ENCODE measurements at regions not wholly inside any gene's neighbourhood (a gene's known extent, or its start where the extent isn't known, plus 50 kb on each side); places are given as distances from the start of the nearest gene placed in this dataset.

DNA sequence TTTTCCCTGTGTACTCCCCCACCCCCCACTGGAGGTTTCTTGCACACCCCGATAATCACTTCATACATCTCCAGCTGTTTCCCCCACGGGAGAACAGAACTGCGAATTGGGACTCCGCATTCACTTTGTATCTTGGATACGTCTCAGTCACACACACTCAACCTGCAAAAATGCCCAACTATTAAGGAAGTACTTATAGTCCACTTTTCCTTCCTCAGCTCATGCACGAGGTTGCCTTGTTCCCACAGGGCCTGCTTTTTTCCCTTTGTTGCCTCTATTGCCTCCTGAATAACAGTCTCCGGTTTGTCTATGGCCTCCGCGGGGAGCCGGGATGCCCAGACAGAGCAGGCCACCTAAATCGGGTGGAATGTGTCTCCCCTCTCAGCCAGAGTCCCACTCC, 282.3 kb downstream of the PYDC2 start:
- DNase-seq = no peak

DNA sequence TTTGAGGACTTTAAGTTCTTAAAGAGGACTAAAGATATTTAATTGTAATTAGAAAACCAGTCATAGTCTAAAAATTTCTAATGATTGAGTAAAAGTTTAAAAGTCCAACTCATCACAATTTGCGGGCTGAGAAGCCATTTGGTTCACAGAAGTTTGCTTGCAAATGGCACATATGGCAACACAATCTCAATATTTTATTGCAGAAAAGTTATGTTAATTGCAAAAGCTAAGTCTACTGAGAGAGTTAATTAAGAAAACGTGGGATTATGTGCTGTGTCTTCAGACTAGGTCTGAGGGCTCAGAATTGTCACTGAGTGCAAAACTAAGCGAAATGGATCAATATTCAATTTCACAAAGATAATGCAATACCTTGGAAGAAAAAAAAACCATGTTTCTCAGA, 289.7 kb downstream of the PYDC2 start:
- no peak for DNase-seq

DNA sequence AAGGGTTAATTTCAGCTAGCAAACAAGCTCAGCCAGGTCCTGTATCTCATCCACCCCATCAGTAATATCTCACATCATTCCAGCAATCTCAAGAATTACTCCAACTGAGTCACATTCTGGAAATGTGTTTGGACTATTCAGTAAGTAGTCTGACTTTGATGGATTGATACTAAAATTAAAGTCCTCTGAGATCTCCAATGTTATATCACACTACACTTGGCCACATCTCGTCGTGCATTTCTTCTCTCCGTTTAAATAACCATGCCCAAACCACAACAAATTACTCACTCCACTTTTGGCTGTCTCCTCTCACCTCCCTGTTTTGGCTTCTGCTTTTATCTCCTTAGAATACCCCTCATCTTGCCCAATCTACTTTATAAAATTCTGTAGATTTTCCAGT, 292.2 kb downstream of the PYDC2 start:
- no peak for DNase-seq

DNA sequence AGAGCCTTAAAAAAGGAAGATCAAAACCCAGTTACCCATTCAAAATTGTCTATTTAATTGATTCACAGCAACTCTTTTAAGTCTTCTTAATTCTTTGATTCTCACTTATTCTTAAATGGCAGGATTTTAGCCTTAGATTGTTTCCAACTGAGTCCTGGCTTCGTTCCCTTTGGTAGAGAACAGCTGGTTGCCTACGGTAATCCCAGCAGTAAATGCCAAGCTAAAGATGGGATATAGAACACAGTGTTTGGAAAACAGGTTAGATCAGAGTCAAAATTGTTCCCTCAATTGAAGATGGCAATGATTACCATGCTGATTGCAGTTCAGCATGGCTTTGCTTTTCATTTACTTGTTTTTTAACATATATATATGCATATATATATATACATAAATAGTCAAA, 300.9 kb downstream of the PYDC2 start:
- DNase-seq = no peak

DNA sequence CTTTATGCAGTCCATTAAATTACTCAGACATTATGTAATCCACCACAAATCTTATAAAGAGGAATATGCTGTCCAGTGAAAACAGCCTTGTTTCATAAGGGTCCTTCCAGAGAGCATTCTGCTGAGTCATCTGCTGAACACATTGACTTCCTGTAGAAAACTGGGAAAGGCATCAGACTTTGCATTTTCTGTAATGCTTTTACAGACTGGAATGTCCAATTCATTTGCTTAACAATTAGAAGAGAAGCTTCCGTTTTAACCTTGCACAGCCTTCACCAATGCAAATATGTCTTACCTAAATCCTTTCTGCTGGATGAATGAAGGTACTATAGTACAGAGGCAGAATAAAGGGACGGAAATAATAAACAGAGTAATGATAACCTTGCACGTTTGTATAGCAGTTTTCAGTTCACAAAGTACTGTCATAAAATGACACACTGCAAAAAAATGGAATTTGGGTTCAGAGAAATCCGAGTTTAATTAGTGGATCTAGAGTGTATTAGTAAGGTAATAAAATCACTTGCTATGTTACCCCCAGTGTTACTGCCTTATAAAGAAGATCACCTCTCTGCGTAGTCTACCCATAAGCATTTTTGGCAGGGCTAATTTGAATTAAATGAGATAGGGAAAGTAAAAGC, 301.5 kb downstream of the PYDC2 start:
- no peak for DNase-seq

DNA sequence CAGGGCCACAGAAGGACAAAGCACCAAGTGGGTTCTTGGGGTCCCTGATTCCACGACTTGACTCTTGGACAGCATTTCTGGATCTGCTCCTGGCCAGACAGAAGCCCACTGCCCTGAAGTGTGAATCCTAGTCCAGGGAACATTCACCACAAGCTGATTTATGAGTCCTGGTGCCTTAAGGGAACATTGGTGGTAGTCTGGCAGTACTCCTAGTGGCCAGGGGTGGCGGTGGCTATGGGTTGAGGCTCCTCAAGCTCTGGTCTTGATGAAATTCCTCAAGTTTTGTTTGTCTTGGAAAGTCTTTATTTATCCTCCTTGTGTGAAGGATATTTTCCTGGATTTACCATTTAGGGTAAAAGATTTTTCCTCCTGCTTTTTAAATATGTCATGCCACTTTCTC, 307.5 kb downstream of the PYDC2 start:
- DNase-seq = no peak

DNA sequence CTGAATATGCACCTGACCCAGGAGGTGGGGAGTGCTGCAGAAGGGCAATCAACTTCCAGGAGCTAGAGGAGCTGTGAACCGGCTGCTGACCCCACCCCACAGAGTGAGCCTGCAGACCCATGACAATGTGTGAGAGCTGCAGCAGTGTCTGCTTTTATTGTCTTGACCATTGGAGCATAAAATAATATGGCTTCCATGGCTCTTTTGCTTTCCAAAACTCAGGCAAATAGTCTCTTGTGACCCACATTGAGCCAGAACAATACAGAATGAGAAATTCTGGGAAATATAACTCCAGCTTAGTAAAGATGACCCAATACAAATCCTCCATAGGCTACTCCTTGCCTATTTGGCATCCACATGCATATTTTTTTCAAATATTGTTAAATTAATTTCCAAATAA, 309.6 kb downstream of the PYDC2 start:
- no peak for DNase-seq

DNA sequence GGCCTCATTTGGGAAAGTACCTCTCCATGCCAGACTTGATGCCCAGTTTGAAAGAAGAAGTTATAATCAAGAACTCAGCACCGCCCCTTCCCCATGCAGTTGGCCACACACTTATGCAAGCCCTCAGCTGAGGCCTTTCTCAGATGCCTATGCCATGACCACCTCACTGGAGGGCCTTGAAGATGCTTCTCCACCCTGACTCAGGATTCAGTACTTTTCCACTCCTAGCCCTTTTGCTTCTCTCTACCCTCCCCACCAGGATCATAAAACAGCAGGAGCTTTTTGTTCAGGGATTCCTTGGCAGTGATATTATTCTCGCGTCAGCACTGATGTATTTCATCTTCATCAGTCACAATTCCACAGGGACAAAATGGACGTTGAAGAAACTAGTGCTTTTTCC, 313.5 kb downstream of the PYDC2 start:
- DNase-seq = no peak

DNA sequence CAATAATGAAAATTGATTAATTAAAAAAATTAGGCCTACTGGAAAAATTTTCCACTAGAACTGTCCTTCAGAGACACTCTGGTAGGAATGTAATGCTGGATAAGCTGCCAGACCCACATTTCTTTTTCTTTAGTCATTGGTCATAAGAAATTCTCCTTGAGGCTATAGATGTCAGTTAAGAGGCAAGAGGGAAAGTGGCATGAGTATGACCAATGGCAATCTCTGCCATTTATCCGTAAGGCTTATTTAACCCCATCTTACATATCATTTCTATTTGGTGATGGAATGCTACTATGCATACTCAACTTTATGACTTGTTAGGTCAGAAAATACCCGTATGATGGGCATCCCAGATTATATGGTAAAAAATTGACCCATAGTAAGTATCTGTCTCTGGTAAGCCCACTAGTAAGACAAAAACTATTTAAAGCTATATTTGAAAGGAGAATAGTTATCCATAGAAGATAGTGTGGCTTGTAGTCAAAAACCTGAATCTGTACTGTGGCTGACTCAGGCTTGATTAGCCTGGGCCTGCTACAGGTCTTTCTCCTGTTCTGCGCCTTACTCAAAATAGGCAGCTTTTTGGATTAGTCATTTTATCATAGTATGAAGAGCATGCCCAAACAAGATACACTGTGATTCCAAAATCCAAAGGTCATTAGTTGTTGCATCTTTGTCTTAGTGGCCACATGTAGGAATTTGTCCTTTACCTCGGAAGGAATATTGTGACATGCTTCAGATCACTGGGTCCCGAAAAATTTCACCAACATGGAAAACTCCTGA, 314.7 kb downstream of the PYDC2 start:
- no peak for DNase-seq

DNA sequence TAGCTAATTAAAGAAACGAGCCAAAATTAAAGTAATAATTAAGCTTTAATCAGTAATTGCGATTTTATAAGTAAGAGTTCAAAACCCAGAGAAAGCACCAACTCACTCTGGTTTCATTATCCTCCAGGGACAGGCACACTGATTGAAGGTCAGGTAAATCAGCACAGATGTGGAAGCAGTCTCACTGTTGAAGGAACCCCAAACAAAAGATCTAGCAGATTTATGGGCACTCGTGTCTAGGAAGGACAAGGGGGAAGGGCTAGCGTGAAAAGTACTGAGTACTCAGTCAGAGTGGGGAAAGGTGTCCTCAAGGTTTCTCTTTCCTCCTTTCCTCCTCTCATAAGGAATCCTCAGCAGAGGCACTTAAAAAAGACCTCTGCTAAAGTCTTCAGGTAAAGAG, 320.1 kb downstream of the PYDC2 start:
- no peak for DNase-seq

DNA sequence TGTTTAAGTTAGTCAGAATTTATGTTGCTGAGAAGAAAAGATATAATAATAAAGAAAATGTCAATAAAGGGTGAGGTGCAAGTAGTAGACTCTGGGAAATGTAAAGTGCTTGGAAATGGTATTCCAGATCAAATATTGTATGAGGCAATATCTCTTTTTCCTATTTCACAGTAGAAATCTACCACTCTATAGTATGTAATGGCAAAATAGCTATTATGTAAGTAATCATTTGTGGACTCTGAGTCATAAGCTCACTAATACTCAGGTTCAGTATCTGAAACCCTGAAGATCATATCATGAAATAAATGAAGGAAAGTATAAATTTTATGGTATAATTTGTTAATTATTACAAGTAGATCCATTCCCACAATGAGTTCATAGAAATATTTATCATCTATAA, 322.1 kb downstream of the PYDC2 start:
- no peak for DNase-seq

DNA sequence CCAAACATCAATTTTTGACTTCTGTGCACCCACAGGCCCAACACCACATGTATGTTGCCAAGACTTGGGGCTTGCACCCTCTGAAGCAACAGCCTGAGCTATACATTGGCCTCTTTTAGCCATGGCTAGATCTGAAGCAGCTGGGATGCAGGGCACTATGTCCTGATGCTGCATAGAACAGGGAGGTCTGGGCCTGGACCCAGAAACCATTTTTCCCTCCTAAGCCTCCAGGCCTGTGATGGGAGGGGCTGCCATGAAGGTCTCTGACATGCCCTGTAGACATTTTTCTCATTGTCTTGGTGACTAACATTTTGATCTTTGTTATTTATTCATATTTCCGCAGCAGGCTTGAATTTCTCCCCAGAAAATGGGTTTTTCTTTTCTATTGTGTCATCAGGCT, 330.0 kb downstream of the PYDC2 start:
- DNase-seq = no peak

DNA sequence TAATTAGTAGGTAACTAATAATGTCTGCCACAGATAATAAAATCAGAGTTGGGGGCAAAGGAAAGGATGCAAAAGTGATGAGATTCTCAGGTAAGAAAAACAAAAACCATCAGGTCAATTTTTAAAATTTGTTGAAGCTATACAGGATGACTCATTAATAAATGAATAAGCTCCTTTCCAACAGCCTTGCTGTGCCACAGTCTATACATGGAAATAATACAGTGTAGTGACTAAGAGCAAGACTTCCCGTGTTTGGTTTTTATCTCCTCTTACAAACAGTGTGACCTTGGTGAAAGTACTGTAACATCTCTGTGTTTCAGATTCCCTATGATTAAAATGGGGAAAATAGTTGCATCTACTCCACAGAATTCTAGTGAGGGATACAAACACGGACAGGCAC, 331.6 kb downstream of the PYDC2 start:
- DNase-seq = no peak

DNA sequence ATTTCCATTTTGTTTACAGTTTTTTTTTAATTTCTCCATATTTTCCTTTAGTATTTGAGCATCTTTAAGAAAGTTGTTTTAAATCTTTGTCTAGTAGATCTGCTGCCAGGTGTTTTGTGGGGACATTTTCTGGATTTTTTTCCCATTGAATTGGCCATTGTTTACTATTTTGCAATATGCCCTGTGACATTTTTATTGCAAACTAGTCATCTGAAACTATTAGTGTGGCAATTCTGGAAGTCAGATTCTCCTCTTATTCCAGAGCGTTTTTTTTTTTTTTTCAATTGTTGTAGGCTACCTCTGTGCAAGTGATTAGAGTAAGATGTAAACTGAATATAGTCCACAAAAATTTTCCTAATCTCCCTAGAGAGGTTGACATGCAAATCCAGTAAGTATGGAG, 334.2 kb downstream of the PYDC2 start:
- DNase-seq = no peak

DNA sequence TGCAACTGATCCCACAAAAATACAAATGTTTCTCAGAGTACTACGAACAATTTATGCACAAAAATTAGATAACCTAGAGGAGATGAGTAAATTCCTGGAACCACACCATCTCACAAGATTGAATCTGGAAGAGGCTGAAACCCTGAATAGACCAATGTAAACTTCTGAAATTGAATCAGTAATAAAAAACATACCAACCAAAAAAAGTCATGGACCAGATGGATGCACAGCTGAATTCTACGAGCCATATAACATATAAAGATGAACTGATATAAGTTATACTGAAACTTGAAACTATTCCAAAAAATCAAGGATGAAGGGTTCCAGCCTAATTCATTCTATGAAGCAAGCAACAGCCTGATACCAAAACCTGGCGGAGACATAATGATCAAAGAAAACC, 336.3 kb downstream of the PYDC2 start:
- DNase-seq = no peak

DNA sequence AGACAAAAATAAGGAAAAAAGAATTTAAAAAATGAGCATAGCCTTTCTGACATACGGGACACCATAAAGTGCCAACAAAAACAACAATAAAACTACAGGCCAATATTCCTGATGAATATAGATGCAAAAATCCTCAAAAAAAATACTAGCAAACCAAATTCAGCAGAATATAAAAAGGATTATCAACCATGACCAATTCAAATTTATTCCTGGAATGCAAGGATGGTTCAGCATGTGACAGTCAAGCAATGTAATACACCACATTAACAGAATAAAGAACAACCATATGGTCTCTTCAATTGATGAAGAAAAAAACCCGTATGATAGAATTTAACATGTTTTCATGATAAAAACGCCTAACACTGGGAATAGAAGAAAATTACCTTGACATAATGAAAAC, 341.7 kb downstream of the PYDC2 start:
- no peak for DNase-seq

DNA sequence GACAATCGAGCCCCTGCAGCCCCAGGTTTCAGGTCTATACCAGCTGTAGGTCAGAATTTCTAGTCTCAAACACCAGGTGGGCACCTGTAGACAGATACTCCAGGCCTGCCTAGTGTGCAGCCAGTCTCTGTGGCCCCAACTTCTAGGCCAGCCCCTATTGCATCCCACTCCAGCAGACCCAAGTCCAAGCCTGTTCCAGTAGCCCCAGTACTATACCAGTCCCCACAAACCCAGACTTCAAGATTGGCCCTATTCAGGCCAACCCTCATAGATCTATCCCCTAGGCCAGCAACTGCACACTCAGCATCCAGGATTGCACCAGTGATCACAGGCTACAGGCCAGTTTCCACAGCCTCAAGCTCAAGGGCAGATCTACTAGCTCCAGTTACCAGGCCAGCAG, 344.0 kb downstream of the PYDC2 start:
- no peak for DNase-seq

DNA sequence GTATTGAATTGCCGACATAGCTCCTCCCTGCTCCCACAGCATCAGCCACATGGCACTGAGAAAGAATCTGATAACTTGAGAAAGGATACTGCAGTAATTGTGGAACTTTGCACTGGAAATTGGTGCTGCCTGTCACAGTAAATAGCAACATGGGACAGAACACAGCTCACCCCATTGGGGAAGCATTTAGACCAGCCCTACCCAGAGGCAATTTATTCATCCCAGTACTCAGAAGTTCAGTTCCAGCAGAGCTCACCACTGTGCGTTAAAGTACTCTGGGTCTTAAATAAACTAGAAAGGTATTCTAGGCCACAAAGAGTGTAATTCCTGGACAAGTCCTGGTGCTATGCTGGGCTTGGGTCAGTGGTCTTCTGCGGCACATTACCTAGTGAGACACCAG, 347.1 kb downstream of the PYDC2 start:
- no peak for DNase-seq

DNA sequence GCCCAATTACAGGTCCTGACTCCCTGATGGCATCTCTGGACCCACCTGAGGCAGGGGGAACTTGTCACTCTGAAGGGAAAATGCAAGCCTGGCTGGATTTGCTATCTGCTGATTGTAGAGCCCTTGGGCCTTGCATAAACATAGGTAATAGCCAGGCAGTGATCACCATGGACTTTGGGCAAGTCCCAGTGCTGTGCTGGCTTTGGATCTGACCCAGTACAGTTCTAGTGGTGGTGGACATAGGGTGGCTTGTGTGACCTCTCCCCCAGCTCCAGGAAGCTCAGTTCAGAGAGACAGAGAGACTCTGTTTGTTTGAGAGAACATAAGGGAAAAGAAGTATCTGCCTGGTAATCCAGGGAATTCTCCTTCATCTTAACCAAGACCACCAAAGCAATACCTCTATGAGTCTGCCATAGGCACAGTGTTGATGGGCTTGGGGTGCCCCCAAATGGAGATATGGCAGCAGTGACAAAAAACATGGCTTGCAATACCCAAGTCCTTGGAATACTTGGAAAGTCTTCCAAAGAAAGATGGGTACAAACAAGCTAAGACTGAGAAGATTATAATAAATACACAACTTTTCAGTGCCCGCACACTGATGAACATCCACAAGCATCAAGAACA, 348.5 kb downstream of the PYDC2 start:
- no peak for DNase-seq

DNA sequence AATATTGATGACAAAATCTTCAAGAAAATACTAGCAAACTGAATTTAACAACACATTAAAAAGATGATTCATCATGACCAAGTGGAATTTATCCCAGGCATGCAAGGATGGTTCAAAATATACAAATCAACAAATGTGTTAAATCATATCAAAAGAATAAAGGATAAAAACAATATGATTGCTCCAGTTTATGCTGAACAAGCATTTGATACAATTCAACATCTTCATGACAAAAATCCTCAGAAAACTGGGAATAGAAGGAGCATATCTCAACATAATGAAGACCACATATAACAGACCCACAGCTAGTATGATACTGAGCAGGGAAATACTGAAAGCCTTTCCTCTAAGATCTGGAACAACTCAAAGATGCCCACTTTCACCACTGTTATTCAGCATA, 352.3 kb downstream of the PYDC2 start:
- no peak for DNase-seq

DNA sequence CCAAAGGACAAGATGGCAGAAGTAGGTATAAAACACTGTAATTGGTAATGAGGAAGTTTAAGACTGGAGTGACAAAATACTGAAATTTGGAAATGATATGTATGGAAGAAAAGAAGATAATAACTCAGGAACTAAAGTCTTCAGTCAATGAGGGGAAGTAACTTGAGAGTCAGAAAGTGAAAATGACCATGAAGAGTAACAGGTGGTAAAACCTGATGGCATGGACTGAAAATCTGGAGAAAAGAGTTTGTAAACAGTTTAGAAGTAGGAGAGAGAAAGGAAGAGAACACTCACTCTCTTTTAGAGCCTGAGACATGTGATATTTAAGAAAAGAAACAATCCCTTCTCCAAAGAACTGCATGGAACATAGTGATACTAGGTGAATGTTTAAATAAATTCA, 387.9 kb downstream of the PYDC2 start:
- no peak for DNase-seq

DNA sequence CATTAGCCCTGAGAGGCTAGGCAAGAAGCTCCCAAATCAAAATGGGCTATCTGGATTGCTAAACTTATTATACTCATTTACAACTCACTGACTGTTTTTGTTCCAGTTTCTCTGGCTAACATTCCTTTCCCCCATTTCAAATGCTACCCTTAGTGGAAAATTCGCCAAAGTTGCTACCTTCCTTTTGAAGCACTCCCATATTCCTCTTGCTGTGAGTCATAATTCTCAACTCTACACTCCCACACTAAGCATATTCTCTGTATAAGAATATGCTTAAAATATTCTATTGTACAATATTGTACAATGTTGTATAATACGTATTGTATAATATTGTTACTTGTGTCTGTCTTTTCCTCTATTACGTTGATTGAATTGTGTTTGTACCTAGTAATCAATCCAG, 398.6 kb downstream of the PYDC2 start:
- DNase-seq = no peak

DNA sequence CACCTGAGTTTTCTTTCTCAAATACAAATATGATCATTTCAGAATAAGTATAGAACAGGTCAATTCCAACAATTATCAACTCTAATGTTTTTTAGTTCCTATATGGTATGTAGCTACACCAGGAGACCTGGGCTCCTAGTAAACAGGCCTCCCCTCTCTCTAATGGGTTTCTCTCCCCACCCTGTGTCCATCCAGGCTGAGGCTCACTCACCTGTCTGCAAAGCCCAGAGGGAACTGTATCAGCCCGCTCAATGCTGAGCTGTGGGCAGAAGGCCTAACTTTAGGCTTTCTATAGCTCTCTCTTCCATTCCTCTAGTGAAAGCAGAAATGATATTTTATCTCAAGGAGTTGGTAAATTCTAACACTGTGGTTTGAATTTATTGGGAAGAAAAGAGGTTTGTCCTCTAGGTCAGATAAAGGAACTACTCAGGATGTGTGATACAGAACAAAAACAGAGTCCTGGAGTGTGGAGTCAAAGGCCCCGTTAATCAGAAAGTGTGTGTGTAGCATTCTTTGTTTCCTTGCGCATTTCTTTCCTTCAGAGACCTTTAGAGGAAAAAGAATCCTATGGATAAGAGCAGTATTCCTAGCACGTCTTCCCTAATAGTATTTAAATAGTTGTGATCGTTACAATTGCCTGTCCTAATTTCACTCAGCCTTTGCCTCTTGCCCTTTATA, 408.9 kb downstream of the PYDC2 start:
- DNase-seq = no peak

DNA sequence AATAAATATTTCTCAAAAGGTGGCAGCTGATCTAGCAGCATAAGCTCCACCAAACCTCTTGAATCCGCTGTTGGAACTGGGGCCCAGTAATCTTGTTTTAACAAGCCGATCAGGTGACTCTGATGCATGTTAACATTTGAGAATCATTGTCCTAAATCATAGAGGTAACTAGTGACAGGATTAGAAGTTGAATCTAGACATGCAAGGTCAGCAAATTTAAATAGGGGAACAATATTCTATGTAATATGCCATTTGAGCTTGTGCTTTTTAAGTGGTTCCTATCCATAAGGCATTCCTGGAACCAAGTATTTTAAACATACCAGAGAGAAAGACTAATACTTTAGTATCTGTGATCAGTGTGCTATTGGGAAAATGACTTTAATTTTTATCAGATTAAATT, 412.8 kb downstream of the PYDC2 start:
- DNase-seq = no peak
